OCI-LY3 (cell line): ENCODE measurements at regions not wholly inside any gene's neighbourhood (a gene's known extent, or its start where the extent isn't known, plus 50 kb on each side); places are given as distances from the start of the nearest gene placed in this dataset.

Experiments used
- H2AFZ ChIP-seq: fragments of 200-600, 300-600 bp; shearing (Covaris generic); 2 replicates; pipeline ENCODE4 v1.6.0; 2014; ENCODE audit warnings: antibody characterized with exemption, low read depth, low read length
- H3K27ac ChIP-seq: fragments of 200-600, 300-600 bp; sonication (generic); 2 replicates; pipeline ENCODE4 v1.5.1; 2014; ENCODE audit warnings: mild to moderate bottlenecking, low read length, moderate library complexity, mixed read lengths
- H3K27me3 ChIP-seq: fragments of 200-600, 300-600 bp; sonication (generic); 2 replicates; pipeline ENCODE4 v1.6.1; 2014; ENCODE audit warnings: low read depth, low read length, mixed read lengths
- H3K36me3 ChIP-seq: fragments of 200-600, 300-600 bp; sonication (generic); replicated peaks from 2 replicates; pipeline ENCODE3; 2014; ENCODE audit warnings: low read depth, low read length, mixed read lengths
- H3K4me1 ChIP-seq: fragments of 300-600, 200-600 bp; sonication (generic); 2 replicates; pipeline ENCODE4 v1.6.1; 2014; ENCODE audit warnings: low read length, mixed read lengths
- H3K4me2 ChIP-seq: fragments of 200-600, 300-600 bp; sonication (generic); 2 replicates; pipeline ENCODE4 v1.6.1; 2014; ENCODE audit warnings: low read length, mixed read lengths
- H3K4me3 ChIP-seq: fragments of 300-600, 200-600 bp; sonication (generic); 2 replicates; pipeline ENCODE4 v1.5.1; 2014; ENCODE audit warnings: antibody characterized with exemption, mild to moderate bottlenecking, low read length, moderate library complexity
- H3K79me2 ChIP-seq: fragments of 300-600, 200-600 bp; shearing (Covaris generic); 2 replicates; pipeline ENCODE4 v1.6.1; 2014; ENCODE audit warnings: mild to moderate bottlenecking, low read length, mixed read lengths
- H3K9ac ChIP-seq: fragments of 300-600, 200-600 bp; shearing (Covaris generic); 2 replicates; pipeline ENCODE4 v1.6.0; 2014; ENCODE audit warnings: mild to moderate bottlenecking, low read length, moderate library complexity
- H3K9me3 ChIP-seq: fragments of 200-600, 300-600 bp; shearing (Covaris generic); 2 replicates; pipeline ENCODE4 v1.6.1; 2014; ENCODE audit warnings: low read length, mixed read lengths; ENCODE audit not compliant: insufficient read depth
- H4K20me1 ChIP-seq: fragments of 200-600, 300-600 bp; sonication (generic); 2 replicates; pipeline ENCODE4 v1.6.1; 2016; ENCODE audit warnings: low read length, mixed read lengths; ENCODE audit not compliant: insufficient read depth
- CTCF ChIP-seq: fragments of 200-600, 300-600 bp; sonication (generic); IDR thresholded peaks from 2 replicates; pipeline ENCODE4 v1.5.1; 2014; ENCODE audit warnings: antibody characterized with exemption, low read length, low read depth
- EZH2phosphoT487 ChIP-seq: fragments of 200-600 bp; shearing (Covaris generic); IDR thresholded peaks from 2 replicates; pipeline ENCODE4 v1.6.1; 2018; ENCODE audit warnings: antibody characterized with exemption, mixed run types, low read depth

- H3K27ac ChIP-seq, result no peak overlapping the region
- no peak overlapping the region for H3K4me2 ChIP-seq
- H3K79me2 ChIP-seq, result no peaks in the 10 kb centered on the region
- no peaks in the 10 kb centered on the region for H4K20me1 ChIP-seq
- H3K9ac ChIP-seq, result no peak overlapping the region
- no peak overlapping the region for H3K4me3 ChIP-seq
- H3K4me1 ChIP-seq, result no peaks in the 10 kb centered on the region; the same call in 1 of the 2 replicates
- no peaks in the 10 kb centered on the region for H3K36me3 ChIP-seq
- no peak for TF ChIP-seq EZH2phosphoT487
- H3K9me3 ChIP-seq, result no peaks in the 10 kb centered on the region
- no peaks in the 10 kb centered on the region; the same call in 1 of the 2 replicates for H3K27me3 ChIP-seq
- no peak overlapping the region for H2AFZ ChIP-seq
These were observed 160.4 kb downstream of the HLX start for GRCh38 chr1:221039616-221040015.

- no peak overlapping the region for H3K9ac ChIP-seq
- H3K27ac ChIP-seq, result no peak overlapping the region
- H3K4me2 ChIP-seq, result no peak overlapping the region
- no peaks in the 10 kb centered on the region for H3K9me3 ChIP-seq
- H3K79me2 ChIP-seq, result no peaks in the 10 kb centered on the region
- TF ChIP-seq EZH2phosphoT487 (no peak), CTCF (no peak)
- H2AFZ ChIP-seq, result no peak overlapping the region
- H4K20me1 ChIP-seq, result no peaks in the 10 kb centered on the region
- H3K36me3 ChIP-seq, result no peaks in the 10 kb centered on the region
- no peaks in the 10 kb centered on the region; the same call in 1 of the 2 replicates for H3K27me3 ChIP-seq
- peaks cover 4% of the 10 kb centered on the region for H3K4me1 ChIP-seq
- H3K4me3 ChIP-seq, result no peak overlapping the region
These were observed 160.9 kb downstream of the HLX start for GRCh38 chr1:221040101-221040500.

- Histone ChIP-seq H3K27me3 (no peaks in the 10 kb centered on the region; the same call in 1 of the 2 replicates), H3K4me2 (no peak overlapping the region), H3K4me3 (no peak overlapping the region), H3K27ac (no peak overlapping the region), H4K20me1 (no peaks in the 10 kb centered on the region), H3K9me3 (no peaks in the 10 kb centered on the region), H3K9ac (no peak overlapping the region), H3K4me1 (peaks cover 11% of the 10 kb centered on the region), H3K79me2 (no peaks in the 10 kb centered on the region), H2AFZ (no peak overlapping the region), H3K36me3 (no peaks in the 10 kb centered on the region)
- TF ChIP-seq EZH2phosphoT487, result no peak
- no peak for TF ChIP-seq CTCF
These were observed 161.5 kb downstream of the HLX start for GRCh38 chr1:221040691-221041285.

- TF ChIP-seq EZH2phosphoT487 (no peak), CTCF (no peak)
- Histone ChIP-seq H3K36me3 (no peaks in the 10 kb centered on the region), H3K27ac (no peak overlapping the region), H3K27me3 (no peaks in the 10 kb centered on the region; the same call in 1 of the 2 replicates), H3K4me2 (no peak overlapping the region), H3K4me1 (peaks cover 31% of the 10 kb centered on the region), H2AFZ (no peak overlapping the region), H3K9ac (no peak overlapping the region), H4K20me1 (no peaks in the 10 kb centered on the region), H3K79me2 (no peaks in the 10 kb centered on the region), H3K9me3 (no peaks in the 10 kb centered on the region), H3K4me3 (no peak overlapping the region)
These were observed 165.3 kb downstream of the HLX start for GRCh38 chr1:221044538-221044937.
